Vagina (tissue), 2 donors: ENCODE measurements at regions not wholly inside any gene's neighbourhood (a gene's known extent, or its start where the extent isn't known, plus 50 kb on each side); places are given as distances from the start of the nearest gene placed in this dataset.

Source experiments
- CTCF ChIP-seq, 3 experiments: fragments of 450-650 bp in 2 of 3; fragments of 200-600 bp in 1 of 3; sonication (generic) in 1 of 3; IDR thresholded peaks; one replicate each; pipeline ENCODE4 v1.5.1; 2017 to 2019; ENCODE audit warnings: antibody characterized with exemption in 3 of 3, mild to moderate bottlenecking in 2 of 3, moderate library complexity in 2 of 3
- POLR2A ChIP-seq, 2 donors: fragments of 450-650 bp; IDR thresholded peaks; one replicate each; pipeline ENCODE4 v1.6.1; 2017; ENCODE audit warnings: antibody characterized with exemption in 2 of 2, mild to moderate bottlenecking in 2 of 2, moderate library complexity in 2 of 2
- POLR2AphosphoS5 ChIP-seq, 2 donors: sonication (generic); formaldehyde crosslinking; IDR thresholded peaks; one replicate each; pipeline ENCODE4 v1.9.0; 2017; ENCODE audit warnings: antibody characterized with exemption in 2 of 2, mild to moderate bottlenecking in 2 of 2, low read depth in 1 of 2; ENCODE audit not compliant: insufficient read depth in 1 of 2

DNA sequence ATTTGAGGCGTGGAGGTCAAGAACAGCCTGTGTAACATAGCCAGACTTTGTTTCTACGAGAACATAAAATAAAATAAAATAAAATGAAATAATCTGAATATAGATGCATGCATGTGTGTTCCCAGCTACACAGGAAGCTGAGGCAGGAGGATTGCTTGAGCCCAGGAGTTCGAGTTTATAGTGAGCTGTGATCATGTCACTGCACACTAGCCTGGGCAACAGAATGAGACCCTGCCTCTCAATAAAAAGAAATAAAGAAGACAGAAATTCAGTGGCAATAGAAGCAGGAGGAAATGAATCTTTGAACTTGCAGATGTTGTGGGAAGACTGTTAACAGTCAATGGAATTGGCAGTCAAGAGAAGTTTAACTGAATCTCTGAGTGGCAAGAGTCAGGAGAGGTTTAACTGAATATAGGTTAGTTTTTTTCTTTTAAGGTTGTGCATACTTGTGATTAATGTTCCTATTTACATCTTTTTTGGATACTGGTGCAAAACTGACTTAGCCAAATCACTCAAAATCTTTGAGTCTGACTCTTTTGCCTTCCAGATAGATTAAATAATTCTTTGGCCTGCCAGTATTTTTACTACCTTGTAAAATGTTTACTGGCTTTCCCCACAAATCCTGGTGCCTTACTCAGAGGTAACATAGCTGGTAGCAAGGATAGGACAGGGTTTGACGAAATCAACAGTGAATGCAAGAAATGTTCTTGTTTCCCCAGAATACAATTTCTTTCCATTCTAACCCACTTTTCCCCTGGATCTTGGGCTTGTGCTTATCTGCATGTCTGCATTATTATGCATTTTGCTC is 361.4 kb downstream of the PDCD6IP start:
- no peak for TF ChIP-seq CTCF (IDR thresholded peaks at IDR 0.05)
- no peak for TF ChIP-seq POLR2AphosphoS5 (IDR thresholded peaks at IDR 0.05; ENCODE audit: insufficient read depth in 1 of 2, low read depth in 1 of 2)
- TF ChIP-seq POLR2A (IDR thresholded peaks at IDR 0.05): no peak
